Nephron progenitor cell (in vitro differentiated cells): ENCODE measurements at regions not wholly inside any gene's neighbourhood (a gene's known extent, or its start where the extent isn't known, plus 50 kb on each side); places are given as distances from the start of the nearest gene placed in this dataset.

Experiments
- DNase-seq: peaks from one replicate; pipeline ENCODE4 v3.0.0; 2021
- H3K27ac Mint-ChIP-seq: 2 replicates; pipeline ENCODE4 v1.8.0; 2021; ENCODE audit warnings: mild to moderate bottlenecking, moderate library complexity, mixed read lengths
- H3K27me3 Mint-ChIP-seq: 2 replicates; pipeline ENCODE4 v1.8.0; 2021; ENCODE audit warnings: mild to moderate bottlenecking, low read depth, mixed read lengths; ENCODE audit not compliant: poor library complexity
- H3K36me3 Mint-ChIP-seq: 2 replicates; pipeline ENCODE4 v1.8.0; 2021; ENCODE audit warnings: low read depth, mixed read lengths
- H3K4me1 Mint-ChIP-seq: 2 replicates; pipeline ENCODE4 v1.8.0; 2021; ENCODE audit warnings: mixed read lengths
- H3K4me3 Mint-ChIP-seq: 2 replicates; pipeline ENCODE4 v1.8.0; 2021; ENCODE audit warnings: mild to moderate bottlenecking, moderate library complexity, mixed read lengths
- H3K9me3 Mint-ChIP-seq: 2 replicates; pipeline ENCODE4 v1.8.0; 2021; ENCODE audit warnings: mild to moderate bottlenecking, moderate library complexity, mixed read lengths
- TF ChIP-seq, protein P1 (sequence below): fragments of 200-600 bp; sonication (generic); IDR thresholded peaks from 2 replicates; pipeline ENCODE4 v1.5.0; 2021; ENCODE audit warnings: antibody characterized with exemption

DNA sequence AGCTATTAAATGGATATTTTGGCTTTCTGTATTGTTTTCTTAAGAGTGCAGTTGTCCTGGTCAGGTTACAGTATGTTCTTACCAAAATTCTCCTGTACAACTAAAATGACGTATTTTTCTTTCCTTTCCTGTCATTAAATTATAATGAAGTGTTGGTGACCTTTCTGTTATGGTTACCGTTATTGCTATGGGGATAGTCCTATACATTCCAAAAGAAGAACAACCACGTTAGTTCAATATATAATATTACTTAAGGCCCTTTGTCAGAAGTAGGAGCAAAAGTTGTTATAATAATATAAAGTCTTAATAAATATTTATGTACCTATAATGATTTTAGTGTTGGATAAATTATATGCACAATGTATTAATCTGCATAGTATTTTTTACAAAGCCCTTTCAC lies 82.4 kb upstream of the NREP start:
- peaks cover 9% of the 10 kb centered on the region for H3K27me3 Mint-ChIP-seq
- no peaks in the 10 kb centered on the region for H3K9me3 Mint-ChIP-seq
- no peaks in the 10 kb centered on the region for H3K4me1 Mint-ChIP-seq
- TF ChIP-seq, protein P1, sequence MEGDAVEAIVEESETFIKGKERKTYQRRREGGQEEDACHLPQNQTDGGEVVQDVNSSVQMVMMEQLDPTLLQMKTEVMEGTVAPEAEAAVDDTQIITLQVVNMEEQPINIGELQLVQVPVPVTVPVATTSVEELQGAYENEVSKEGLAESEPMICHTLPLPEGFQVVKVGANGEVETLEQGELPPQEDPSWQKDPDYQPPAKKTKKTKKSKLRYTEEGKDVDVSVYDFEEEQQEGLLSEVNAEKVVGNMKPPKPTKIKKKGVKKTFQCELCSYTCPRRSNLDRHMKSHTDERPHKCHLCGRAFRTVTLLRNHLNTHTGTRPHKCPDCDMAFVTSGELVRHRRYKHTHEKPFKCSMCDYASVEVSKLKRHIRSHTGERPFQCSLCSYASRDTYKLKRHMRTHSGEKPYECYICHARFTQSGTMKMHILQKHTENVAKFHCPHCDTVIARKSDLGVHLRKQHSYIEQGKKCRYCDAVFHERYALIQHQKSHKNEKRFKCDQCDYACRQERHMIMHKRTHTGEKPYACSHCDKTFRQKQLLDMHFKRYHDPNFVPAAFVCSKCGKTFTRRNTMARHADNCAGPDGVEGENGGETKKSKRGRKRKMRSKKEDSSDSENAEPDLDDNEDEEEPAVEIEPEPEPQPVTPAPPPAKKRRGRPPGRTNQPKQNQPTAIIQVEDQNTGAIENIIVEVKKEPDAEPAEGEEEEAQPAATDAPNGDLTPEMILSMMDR, result no peak
- no peak overlapping the region for H3K27ac Mint-ChIP-seq
- no peak overlapping the region for H3K4me3 Mint-ChIP-seq
- no peak for DNase-seq
- H3K36me3 Mint-ChIP-seq, result no peaks in the 10 kb centered on the region

DNA sequence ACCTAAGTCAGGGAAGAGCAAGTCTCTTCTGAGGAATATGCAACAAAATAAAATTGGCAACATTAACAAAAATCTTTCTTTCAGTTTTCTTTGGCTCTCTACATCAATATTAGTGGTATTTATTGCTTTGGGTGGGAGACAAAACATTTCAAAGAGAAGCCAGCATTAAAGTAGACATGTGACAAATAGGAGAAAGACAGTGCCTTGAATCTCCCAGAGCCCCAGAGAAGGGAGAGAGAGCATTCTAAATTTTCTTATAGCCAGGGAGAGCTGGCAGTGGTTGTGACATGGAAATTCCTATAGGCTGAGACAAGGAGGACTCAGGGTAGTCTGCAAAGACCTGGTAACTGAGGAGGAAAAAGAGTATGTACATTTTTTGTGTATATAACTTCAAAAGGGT lies 79.4 kb upstream of the NREP start:
- no peak overlapping the region for H3K27ac Mint-ChIP-seq
- no peaks in the 10 kb centered on the region for H3K36me3 Mint-ChIP-seq
- no peaks in the 10 kb centered on the region for H3K4me1 Mint-ChIP-seq
- TF ChIP-seq, protein P1, result no peak
- H3K9me3 Mint-ChIP-seq, result no peaks in the 10 kb centered on the region
- no peak for DNase-seq
- peaks cover 9% of the 10 kb centered on the region for H3K27me3 Mint-ChIP-seq
- H3K4me3 Mint-ChIP-seq, result no peak overlapping the region

DNA sequence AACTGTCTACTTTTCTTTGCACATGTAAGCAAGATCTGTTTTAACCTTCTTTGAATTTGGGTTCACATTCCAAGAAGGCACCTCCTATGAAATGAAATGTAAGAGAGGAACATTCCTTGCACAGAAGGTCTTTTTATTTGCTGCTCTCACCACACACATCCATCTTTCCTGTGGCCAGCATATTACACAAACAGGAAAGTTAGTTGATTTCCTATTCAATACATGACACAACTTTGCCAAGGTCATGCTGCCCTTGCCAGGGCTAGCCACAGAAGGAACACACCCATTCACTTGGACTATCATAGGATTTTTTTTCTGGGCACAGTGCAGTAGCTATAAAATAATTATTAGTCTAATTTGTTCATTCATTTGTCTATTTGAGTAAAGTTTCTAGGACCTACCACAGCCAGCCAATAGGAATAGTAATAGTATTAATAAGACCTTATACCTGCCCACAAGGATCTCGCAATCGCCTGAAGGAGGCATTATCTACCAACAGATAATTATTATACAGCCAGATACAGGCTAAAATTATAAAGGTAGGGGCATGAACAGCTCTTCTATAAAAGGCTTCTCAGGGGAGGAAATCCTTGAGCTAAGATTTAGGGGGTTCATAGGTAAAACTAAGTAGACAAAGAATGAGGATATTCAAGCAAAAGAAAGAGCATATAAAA lies 78.1 kb upstream of the NREP start:
- Mint-ChIP-seq H3K36me3 (no peaks in the 10 kb centered on the region), H3K9me3 (no peaks in the 10 kb centered on the region), H3K4me1 (no peaks in the 10 kb centered on the region), H3K27ac (no peak overlapping the region), H3K4me3 (no peak overlapping the region), H3K27me3 (peaks cover 9% of the 10 kb centered on the region)
- TF ChIP-seq, protein P1, result no peak
- no peak for DNase-seq

DNA sequence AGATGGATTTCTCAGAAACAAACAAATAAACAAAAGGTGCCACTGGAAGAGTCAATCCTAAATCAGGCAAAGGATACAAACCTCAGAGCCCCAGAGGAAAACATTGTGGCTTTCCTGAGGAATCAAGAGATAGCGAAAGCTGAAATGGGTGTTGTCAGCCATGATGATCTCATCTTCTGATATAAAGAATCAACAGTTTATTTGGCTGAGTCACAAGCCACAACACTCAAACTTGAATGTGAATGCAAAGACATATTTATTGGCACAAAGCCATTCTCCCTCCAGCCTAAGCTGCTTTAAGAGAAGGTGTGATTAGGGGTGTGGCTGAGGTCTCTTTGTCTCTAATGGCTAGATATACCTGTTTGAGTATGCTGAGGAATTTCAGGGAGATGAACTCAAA lies 73.3 kb upstream of the NREP start:
- no peak for DNase-seq
- H3K27me3 Mint-ChIP-seq, result peaks cover under 1% of the 10 kb centered on the region
- TF ChIP-seq, protein P1, result no peak
- no peaks in the 10 kb centered on the region for H3K4me1 Mint-ChIP-seq
- no peaks in the 10 kb centered on the region for H3K36me3 Mint-ChIP-seq
- no peaks in the 10 kb centered on the region for H3K9me3 Mint-ChIP-seq
- H3K27ac Mint-ChIP-seq, result no peak overlapping the region
- no peak overlapping the region for H3K4me3 Mint-ChIP-seq

DNA sequence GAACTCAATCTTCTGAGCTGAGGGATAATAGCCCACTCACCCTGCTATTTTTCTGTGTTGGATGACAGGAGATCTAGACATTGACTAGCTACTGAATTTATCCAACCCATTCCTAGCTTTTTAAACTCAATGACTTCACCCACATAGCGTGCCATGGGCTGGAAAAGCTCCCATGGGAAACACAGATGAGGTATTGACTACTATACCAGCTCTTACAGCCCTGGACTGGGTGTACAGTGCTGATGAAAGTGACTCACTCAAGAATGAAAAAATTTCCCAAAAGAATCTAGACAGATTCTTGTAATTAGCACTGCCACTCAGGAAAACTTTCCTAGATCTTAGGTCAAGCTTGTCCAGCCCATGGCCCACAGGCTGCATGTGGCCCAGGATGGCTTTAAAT lies 72.7 kb upstream of the NREP start:
- Mint-ChIP-seq H3K36me3 (no peaks in the 10 kb centered on the region), H3K27ac (no peak overlapping the region), H3K4me1 (no peaks in the 10 kb centered on the region), H3K27me3 (no peaks in the 10 kb centered on the region), H3K9me3 (no peaks in the 10 kb centered on the region), H3K4me3 (no peak overlapping the region)
- TF ChIP-seq, protein P1, result no peak
- no peak for DNase-seq

DNA sequence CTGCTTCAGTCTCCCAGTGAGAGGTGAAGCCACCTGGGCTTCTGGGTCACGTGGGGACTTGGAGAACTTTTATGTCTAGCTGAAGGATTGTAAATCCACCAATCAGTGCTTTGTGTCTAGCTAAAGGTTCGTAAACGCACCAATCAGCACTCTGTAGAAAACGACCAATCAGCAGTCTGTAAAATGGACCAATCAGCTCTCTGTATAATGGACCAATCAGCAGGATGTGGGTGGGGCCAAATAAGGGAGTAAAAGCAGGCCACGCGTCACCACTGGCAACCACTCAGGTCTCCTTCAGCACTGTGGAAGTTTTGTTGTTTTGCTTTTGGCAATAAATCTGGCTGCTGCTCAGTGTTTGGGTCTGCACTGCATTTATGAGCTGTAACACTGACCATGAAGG lies 69.1 kb upstream of the NREP start:
- no peaks in the 10 kb centered on the region for H3K36me3 Mint-ChIP-seq
- H3K4me1 Mint-ChIP-seq, result no peaks in the 10 kb centered on the region
- TF ChIP-seq, protein P1, result no peak
- no peak for DNase-seq
- H3K9me3 Mint-ChIP-seq, result no peaks in the 10 kb centered on the region
- no peaks in the 10 kb centered on the region for H3K27me3 Mint-ChIP-seq
- H3K27ac Mint-ChIP-seq, result no peak overlapping the region
- H3K4me3 Mint-ChIP-seq, result no peak overlapping the region
